H9 (cell line): ENCODE measurements at regions not wholly inside any gene's neighbourhood (a gene's known extent, or its start where the extent isn't known, plus 50 kb on each side); places are given as distances from the start of the nearest gene placed in this dataset.

Experiments
- DNase-seq: peaks from one replicate; pipeline ENCODE4 v3.0.0-alpha.2; 2017
- H2AFZ ChIP-seq: one replicate; pipeline ENCODE4 v1.6.1; 2013; ENCODE audit warnings: mild to moderate bottlenecking, low read length, control low read depth, moderate library complexity
- H2AK5ac ChIP-seq: 2 replicates; pipeline ENCODE4 v1.6.1; 2013; ENCODE audit warnings: low read length, control low read depth, mixed read lengths; ENCODE audit not compliant: insufficient read length
- H2BK120ac ChIP-seq: one replicate; pipeline ENCODE4 v1.6.1; 2013; ENCODE audit warnings: low read depth, mild to moderate bottlenecking, low read length, control low read depth, inconsistent platforms; ENCODE audit not compliant: poor library complexity, severe bottlenecking
- H2BK12ac ChIP-seq: 2 replicates; pipeline ENCODE4 v1.6.1; 2013; ENCODE audit warnings: low read length, control low read depth, mixed read lengths, low read depth; ENCODE audit not compliant: insufficient read length
- H2BK15ac ChIP-seq: 2 replicates; pipeline ENCODE4 v1.6.1; 2013; ENCODE audit warnings: low read depth, low read length, control low read depth
- H2BK20ac ChIP-seq: one replicate; pipeline ENCODE4 v1.6.1; 2013; ENCODE audit warnings: low read depth, mild to moderate bottlenecking, low read length, control low read depth, inconsistent platforms; ENCODE audit not compliant: poor library complexity, severe bottlenecking
- H2BK5ac ChIP-seq: 2 replicates; pipeline ENCODE4 v1.6.1; 2013; ENCODE audit warnings: low read length, control low read depth, mixed read lengths; ENCODE audit not compliant: insufficient read length
- H3K14ac ChIP-seq: 2 replicates; pipeline ENCODE4 v1.6.1; 2013; ENCODE audit warnings: low read length, control low read depth; ENCODE audit not compliant: insufficient read depth
- H3K18ac ChIP-seq: 2 replicates; pipeline ENCODE4 v1.6.1; 2013; ENCODE audit warnings: low read depth, mild to moderate bottlenecking, mixed read lengths, low read length, control low read depth; ENCODE audit not compliant: insufficient read length
- H3K23ac ChIP-seq: 2 replicates; pipeline ENCODE4 v1.6.1; 2013; ENCODE audit warnings: low read length, control low read depth, mixed read lengths, low read depth; ENCODE audit not compliant: insufficient read length
- H3K23me2 ChIP-seq: 2 replicates; pipeline ENCODE4 v1.6.1; 2013; ENCODE audit warnings: low read depth, mild to moderate bottlenecking, mixed read lengths, low read length, control low read depth; ENCODE audit not compliant: insufficient read length, poor library complexity, severe bottlenecking
- H3K27ac ChIP-seq: 2 replicates; pipeline ENCODE4 v1.5.1; 2013; ENCODE audit warnings: low read length, control low read depth, mixed read lengths, low read depth; ENCODE audit not compliant: insufficient read length
- H3K27me3 ChIP-seq: 2 replicates; pipeline ENCODE4 v1.6.1; 2013; ENCODE audit warnings: low read length, control low read depth, inconsistent platforms; ENCODE audit not compliant: insufficient read depth
- H3K4ac ChIP-seq: 2 replicates; pipeline ENCODE4 v1.6.1; 2013; ENCODE audit warnings: low read depth, mild to moderate bottlenecking, control low read depth, inconsistent platforms, low read length, moderate library complexity
- H3K4me1 ChIP-seq: 2 replicates; pipeline ENCODE4 v1.6.1; 2013; ENCODE audit warnings: low read length, control low read depth, inconsistent platforms; ENCODE audit not compliant: insufficient read depth
- H3K4me2 ChIP-seq: 2 replicates; pipeline ENCODE4 v1.6.1; 2013; ENCODE audit warnings: low read length, control low read depth, mixed read lengths; ENCODE audit not compliant: insufficient read length, insufficient read depth
- H3K56ac ChIP-seq: 2 replicates; pipeline ENCODE4 v1.6.1; 2013; ENCODE audit warnings: low read depth, mild to moderate bottlenecking, mixed read lengths, low read length, control low read depth; ENCODE audit not compliant: insufficient read length
- H3K79me1 ChIP-seq: 2 replicates; pipeline ENCODE4 v1.6.1; 2013; ENCODE audit warnings: low read depth, mild to moderate bottlenecking, moderate library complexity, low read length, control low read depth, inconsistent platforms; ENCODE audit not compliant: insufficient read depth, poor library complexity, severe bottlenecking
- H3K79me2 ChIP-seq: 2 replicates; pipeline ENCODE4 v1.6.1; 2013; ENCODE audit warnings: low read length, control low read depth, inconsistent platforms; ENCODE audit not compliant: insufficient read depth
- H3K9ac ChIP-seq: 2 replicates; pipeline ENCODE4 v1.6.1; 2013; ENCODE audit warnings: low read length, control low read depth, mixed read lengths; ENCODE audit not compliant: insufficient read length; ENCODE audit errors: extremely low read depth
- H3K9me3 ChIP-seq: one replicate; pipeline ENCODE4 v1.6.1; 2013; ENCODE audit warnings: low read depth, low read length, inconsistent platforms; ENCODE audit not compliant: control insufficient read depth
- H3T11ph ChIP-seq: one replicate; pipeline ENCODE4 v1.6.1; 2013; ENCODE audit warnings: mild to moderate bottlenecking, low read length, control low read depth, inconsistent platforms
- H4K20me1 ChIP-seq: one replicate; pipeline ENCODE4 v1.6.1; 2013; ENCODE audit not compliant: control insufficient read depth, insufficient read length, insufficient read depth
- H4K5ac ChIP-seq: 2 replicates; pipeline ENCODE4 v1.6.1; 2013; ENCODE audit warnings: low read depth, mild to moderate bottlenecking, mixed read lengths, low read length, control low read depth; ENCODE audit not compliant: insufficient read length
- H4K8ac ChIP-seq: replicated peaks from 2 replicates; pipeline ENCODE4 v1.6.1; 2013; ENCODE audit warnings: low read length, control low read depth, mixed read lengths, low read depth; ENCODE audit not compliant: insufficient read length
- H4K91ac ChIP-seq: 2 replicates; pipeline ENCODE4 v1.6.1; 2013; ENCODE audit warnings: low read depth, mild to moderate bottlenecking, moderate library complexity, mixed read lengths, low read length, control low read depth; ENCODE audit not compliant: insufficient read length
- H3K27ac Mint-ChIP-seq, 3 experiments: 2 replicates in 2 of 3; 3 replicates in 1 of 3; pipeline ENCODE4 v1.8.0; 2020 to 2021; ENCODE audit warnings: mixed read lengths in 3 of 3, mild to moderate bottlenecking in 1 of 3, moderate library complexity in 1 of 3
- H3K27me3 Mint-ChIP-seq: 2 replicates; pipeline ENCODE4 v1.8.0; 2021; ENCODE audit warnings: low read depth, mild to moderate bottlenecking, moderate library complexity, mixed read lengths
- H3K36me3 Mint-ChIP-seq, 3 experiments: 2 replicates in 2 of 3; 3 replicates in 1 of 3; pipeline ENCODE4 v1.8.0; 2020 to 2021; ENCODE audit warnings: low read depth in 3 of 3, mixed read lengths in 3 of 3; ENCODE audit not compliant: insufficient read depth in 1 of 3
- H3K4me1 Mint-ChIP-seq, 2 experiments: 2 replicates each; pipeline ENCODE4 v1.8.0; 2020; ENCODE audit warnings: mixed read lengths in 2 of 2
- H3K4me3 Mint-ChIP-seq, 2 experiments: 2 replicates in 1 of 2; 3 replicates in 1 of 2; pipeline ENCODE4 v1.8.0; 2020 to 2021; ENCODE audit warnings: mild to moderate bottlenecking in 2 of 2, mixed read lengths in 2 of 2, moderate library complexity in 1 of 2
- H3K9me3 Mint-ChIP-seq, 2 experiments: 2 replicates in 1 of 2; 3 replicates in 1 of 2; pipeline ENCODE4 v1.8.0; 2020; ENCODE audit warnings: mild to moderate bottlenecking in 2 of 2, mixed read lengths in 2 of 2, moderate library complexity in 1 of 2
- WGBS: extraction: QIAGEN DNeasy Blood & Tissue Kit; methylation state at CpG from one replicate; pipeline ENCODE4 v1.1.7; 2013; ENCODE audit warnings: missing lambda C conversion rate, low lambda C conversion rate, mixed read lengths; ENCODE audit not compliant: insufficient read length; ENCODE audit errors: extremely low coverage; 5-methylcytosine and 5-hydroxymethylcytosine counted together
- TF ChIP-seq, protein P1 (sequence below): fragments of 200-600 bp; sonication (generic); conservative IDR thresholded peaks from 3 replicates; pipeline ENCODE4 v1.8.0; 2021; ENCODE audit warnings: antibody characterized with exemption, mild to moderate bottlenecking

DNA sequence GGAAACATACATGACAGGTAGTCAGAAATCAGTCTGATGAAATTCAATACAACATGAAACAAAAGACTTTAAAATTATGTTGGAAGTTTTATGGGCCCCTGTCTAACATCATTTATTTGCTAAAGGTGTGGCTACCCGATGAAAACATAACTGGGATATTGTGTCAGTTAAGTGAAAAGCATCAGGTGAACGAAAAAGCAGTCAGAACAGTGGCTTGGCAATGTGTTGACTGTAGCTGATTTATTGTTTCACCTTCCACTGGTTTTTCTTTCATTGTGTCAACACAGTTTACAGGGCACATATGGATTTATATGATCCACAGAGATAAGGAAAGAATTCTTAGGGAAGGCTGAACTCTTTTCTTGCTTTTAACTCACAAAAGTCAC, 429.6 kb upstream of the ZNF608 start:
- Histone ChIP-seq H3K9me3 (no peaks in the 10 kb centered on the region), H3T11ph (no peak overlapping the region), H2AK5ac (no peak overlapping the region), H3K56ac (no peak overlapping the region), H3K4me2 (no peak overlapping the region), H3K23ac (no peak overlapping the region), H2BK5ac (no peak overlapping the region), H3K23me2 (no peaks in the 10 kb centered on the region), H2BK20ac (no peak overlapping the region), H2BK12ac (no peak overlapping the region), H3K79me2 (no peaks in the 10 kb centered on the region), H3K4ac (no peak overlapping the region), H3K9ac (no peak overlapping the region), H2BK120ac (no peak overlapping the region), H4K8ac (no peak overlapping the region), H3K4me1 (peaks cover 7% of the 10 kb centered on the region), H3K18ac (no peak overlapping the region), H4K5ac (no peak overlapping the region), H3K27ac (no peak overlapping the region), H2BK15ac (no peak overlapping the region), H3K79me1 (no peaks in the 10 kb centered on the region), H4K20me1 (no peaks in the 10 kb centered on the region), H3K27me3 (no peaks in the 10 kb centered on the region), H4K91ac (no peak overlapping the region), H3K14ac (no peak overlapping the region), H2AFZ (no peak overlapping the region)
- TF ChIP-seq, protein P1, sequence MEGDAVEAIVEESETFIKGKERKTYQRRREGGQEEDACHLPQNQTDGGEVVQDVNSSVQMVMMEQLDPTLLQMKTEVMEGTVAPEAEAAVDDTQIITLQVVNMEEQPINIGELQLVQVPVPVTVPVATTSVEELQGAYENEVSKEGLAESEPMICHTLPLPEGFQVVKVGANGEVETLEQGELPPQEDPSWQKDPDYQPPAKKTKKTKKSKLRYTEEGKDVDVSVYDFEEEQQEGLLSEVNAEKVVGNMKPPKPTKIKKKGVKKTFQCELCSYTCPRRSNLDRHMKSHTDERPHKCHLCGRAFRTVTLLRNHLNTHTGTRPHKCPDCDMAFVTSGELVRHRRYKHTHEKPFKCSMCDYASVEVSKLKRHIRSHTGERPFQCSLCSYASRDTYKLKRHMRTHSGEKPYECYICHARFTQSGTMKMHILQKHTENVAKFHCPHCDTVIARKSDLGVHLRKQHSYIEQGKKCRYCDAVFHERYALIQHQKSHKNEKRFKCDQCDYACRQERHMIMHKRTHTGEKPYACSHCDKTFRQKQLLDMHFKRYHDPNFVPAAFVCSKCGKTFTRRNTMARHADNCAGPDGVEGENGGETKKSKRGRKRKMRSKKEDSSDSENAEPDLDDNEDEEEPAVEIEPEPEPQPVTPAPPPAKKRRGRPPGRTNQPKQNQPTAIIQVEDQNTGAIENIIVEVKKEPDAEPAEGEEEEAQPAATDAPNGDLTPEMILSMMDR: no peak
- Mint-ChIP-seq H3K36me3 (peaks cover 0 to 8% (median 4%) of the 10 kb centered on the region in 3 experiments; a peak in 4 of 7 replicates), H3K9me3 (peaks cover 6 to 9% of the 10 kb centered on the region in 2 experiments; a peak in 3 of 5 replicates), H3K4me3 (no peak overlapping the region), H3K4me1 (peaks cover 23 to 24% of the 10 kb centered on the region in 2 experiments), H3K27ac (no peak overlapping the region), H3K27me3 (no peaks in the 10 kb centered on the region)
- no peak for DNase-seq
- WGBS: no CpG with 5 or more reads among the region's 2 CpGs
